ENCODE measurements at regions not wholly inside any gene's neighbourhood (a gene's known extent, or its start where the extent isn't known, plus 50 kb on each side); places are given as distances from the start of the nearest gene placed in this dataset.
"Not testable (repeated sequence)": the region's sequence is repeated elsewhere in the genome, so short reads cannot be mapped to it uniquely, and the experiment has no call there.

GRCh38 chr12:115869604-115870003 is 407.9 kb downstream of the MED13L start:
- CTCF ChIA-PET: interaction anchor here (0.7 kb wide), 1 partner anchor 48 kb away, joined by 3 read pairs; no protein-coding TSS in a partner anchor
- POLR2A ChIA-PET: no interaction called here
- no peaks in the 10 kb centered on the region for H3K4me1 Mint-ChIP-seq
- intact Hi-C loops (cut with micrococcal nuclease): no loop called here
- DNase-seq (no peak), ATAC-seq (ENCODE audit: low read depth) (no peak)
- H3K36me3 Mint-ChIP-seq (ENCODE audit: low read depth): no peaks in the 10 kb centered on the region
- no peak overlapping the region for H3K27ac Mint-ChIP-seq
- H3K4me3 Mint-ChIP-seq: no peak overlapping the region
- TF ChIP-seq CTCF (IDR thresholded peaks at IDR 0.05): no peak
- H3K9me3 Mint-ChIP-seq: no peaks in the 10 kb centered on the region
- H3K27me3 Mint-ChIP-seq: peaks cover 31% of the 10 kb centered on the region

- no peak overlapping the region for H3K27ac Mint-ChIP-seq
- TF ChIP-seq CTCF (IDR thresholded peaks at IDR 0.05): no peak
- no peaks in the 10 kb centered on the region for H3K36me3 Mint-ChIP-seq (ENCODE audit: low read depth)
- CTCF ChIA-PET: no interaction called here
- peaks cover 26% of the 10 kb centered on the region for H3K27me3 Mint-ChIP-seq
- POLR2A ChIA-PET: no interaction called here
- no peaks in the 10 kb centered on the region for H3K9me3 Mint-ChIP-seq
- H3K4me3 Mint-ChIP-seq: no peak overlapping the region
- no peaks in the 10 kb centered on the region for H3K4me1 Mint-ChIP-seq
- no peak for ATAC-seq (ENCODE audit: low read depth)
- DNase-seq: no peak
- intact Hi-C loops (cut with micrococcal nuclease): no loop called here
These were observed 408.9 kb downstream of the MED13L start for GRCh38 chr12:115868624-115869023.

GRCh38 chr12:115867854-115868253 is 409.6 kb downstream of the MED13L start:
- TF ChIP-seq CTCF (IDR thresholded peaks at IDR 0.05): no peak
- peaks cover 23% of the 10 kb centered on the region for H3K27me3 Mint-ChIP-seq
- no peak overlapping the region for H3K27ac Mint-ChIP-seq
- ATAC-seq (ENCODE audit: low read depth): no peak
- POLR2A ChIA-PET: no interaction called here
- no peak for DNase-seq
- H3K4me3 Mint-ChIP-seq: no peak overlapping the region
- no peaks in the 10 kb centered on the region for H3K4me1 Mint-ChIP-seq
- H3K9me3 Mint-ChIP-seq: no peaks in the 10 kb centered on the region
- intact Hi-C loops (cut with micrococcal nuclease): no loop called here
- CTCF ChIA-PET: no interaction called here
- H3K36me3 Mint-ChIP-seq (ENCODE audit: low read depth): no peaks in the 10 kb centered on the region

- H3K27me3 Mint-ChIP-seq: peaks cover 23% of the 10 kb centered on the region
- H3K36me3 Mint-ChIP-seq (ENCODE audit: low read depth): no peaks in the 10 kb centered on the region
- H3K4me3 Mint-ChIP-seq: no peak overlapping the region
- no peaks in the 10 kb centered on the region for H3K4me1 Mint-ChIP-seq
- intact Hi-C loops (cut with micrococcal nuclease): no loop called here
- ATAC-seq (ENCODE audit: low read depth) (no peak), DNase-seq (no peak)
- H3K9me3 Mint-ChIP-seq: no peaks in the 10 kb centered on the region
- POLR2A ChIA-PET: no interaction called here
- H3K27ac Mint-ChIP-seq: no peak overlapping the region
- CTCF ChIA-PET: interaction anchor here (1.1 kb wide), 1 partner anchor 8 kb away, joined by 3 read pairs; no protein-coding TSS in a partner anchor
- TF ChIP-seq CTCF (IDR thresholded peaks at IDR 0.05): no peak
These were observed 410.5 kb downstream of the MED13L start for GRCh38 chr12:115866909-115867525.

GRCh38 chr12:115866281-115866680 is 411.2 kb downstream of the MED13L start:
- CTCF ChIA-PET: interaction anchor here (1.1 kb wide), 1 partner anchor 9 kb away, joined by 3 read pairs; no protein-coding TSS in a partner anchor
- POLR2A ChIA-PET; ATAC-seq (ENCODE audit: low read depth); H3K4me3 Mint-ChIP-seq; DNase-seq; H3K9me3 Mint-ChIP-seq; H3K4me1 Mint-ChIP-seq; H3K27ac Mint-ChIP-seq; intact Hi-C loops (cut with micrococcal nuclease); H3K36me3 Mint-ChIP-seq (ENCODE audit: low read depth): not testable (repeated sequence)
- H3K27me3 Mint-ChIP-seq: peaks cover 22% of the 10 kb centered on the region

- POLR2A ChIA-PET: no interaction called here
- Mint-ChIP-seq H3K27me3 (peaks cover 18% of the 10 kb centered on the region), H3K9me3 (no peaks in the 10 kb centered on the region), H3K4me3 (no peak overlapping the region), H3K4me1 (no peaks in the 10 kb centered on the region), H3K27ac (no peak overlapping the region), H3K36me3 (ENCODE audit: low read depth) (no peaks in the 10 kb centered on the region)
- DNase-seq (no peak), ATAC-seq (ENCODE audit: low read depth) (no peak)
- intact Hi-C loops (cut with micrococcal nuclease): no loop called here
- TF ChIP-seq CTCF (IDR thresholded peaks at IDR 0.05): no peak
- CTCF ChIA-PET: no interaction called here
These were observed 413.1 kb downstream of the MED13L start for GRCh38 chr12:115864396-115864795.

All from activated B cell treated with CpG ODN at 0.5 μM for 24 hours (primary cell).